ENCODE measurements at regions not wholly inside any gene's neighbourhood (a gene's known extent, or its start where the extent isn't known, plus 50 kb on each side); places are given as distances from the start of the nearest gene placed in this dataset.

GRCh38 chr1:29517251-29518086 is 281.1 kb downstream of the PTPRU start:
- Histone ChIP-seq H3K4me2 (ENCODE audit: low read length) (no peak overlapping the region), H3K27me3 (ENCODE audit: insufficient read depth, low read length) (no peaks in the 10 kb centered on the region), H3K9ac (ENCODE audit: low read length) (no peak overlapping the region), H3K4me3 (ENCODE audit: insufficient read depth, low read depth, low read length) (no peak overlapping the region), H3K4me1 (ENCODE audit: insufficient read depth, low read length) (no peaks in the 10 kb centered on the region), H3K27ac (ENCODE audit: low read depth, low read length) (no peak overlapping the region), H3K9me3 (ENCODE audit: insufficient read depth, low read depth, low read length) (no peaks in the 10 kb centered on the region), H4K20me1 (ENCODE audit: insufficient read depth, low read length) (no peaks in the 10 kb centered on the region), H2AFZ (ENCODE audit: low read depth, low read length) (no peak overlapping the region), H3K36me3 (ENCODE audit: insufficient read depth, low read length) (no peaks in the 10 kb centered on the region), H3K79me2 (ENCODE audit: insufficient read depth, low read length) (no peaks in the 10 kb centered on the region)
- peak overlapping the region; percentile 7 for H3K27ac Mint-ChIP-seq (ENCODE audit: unreplicated experiment)
- peaks cover 6% of the 10 kb centered on the region for H3K9me3 Mint-ChIP-seq (ENCODE audit: unreplicated experiment)
- TF ChIP-seq EZH2 (IDR thresholded peaks at IDR 0.05; ENCODE audit: insufficient read depth, low read length), result no peak
- no peak for TF ChIP-seq CTCF (IDR thresholded peaks at IDR 0.05; ENCODE audit: insufficient read depth, low read depth, low read length)
- no peaks in the 10 kb centered on the region for H3K4me1 Mint-ChIP-seq (ENCODE audit: low read depth, unreplicated experiment)
- peaks cover 57% of the 10 kb centered on the region for H3K27me3 Mint-ChIP-seq (ENCODE audit: low read depth, unreplicated experiment)
- no peak overlapping the region for H3K4me3 Mint-ChIP-seq (ENCODE audit: unreplicated experiment)
- H3K36me3 Mint-ChIP-seq (ENCODE audit: low read depth, unreplicated experiment), result no peaks in the 10 kb centered on the region
- no peak for FAIRE-seq
- DNase-seq (ENCODE audit: low read depth), result no peak

- no peak overlapping the region for H3K9ac ChIP-seq (ENCODE audit: low read length)
- no peaks in the 10 kb centered on the region for H4K20me1 ChIP-seq (ENCODE audit: insufficient read depth, low read length)
- no peak for TF ChIP-seq EZH2 (IDR thresholded peaks at IDR 0.05; ENCODE audit: insufficient read depth, low read length)
- no peak for TF ChIP-seq CTCF (IDR thresholded peaks at IDR 0.05; ENCODE audit: insufficient read depth, low read depth, low read length)
- DNase-seq (ENCODE audit: low read depth) (no peak), FAIRE-seq (no peak)
- Mint-ChIP-seq H3K4me1 (ENCODE audit: low read depth, unreplicated experiment) (no peaks in the 10 kb centered on the region), H3K36me3 (ENCODE audit: low read depth, unreplicated experiment) (no peaks in the 10 kb centered on the region), H3K27me3 (ENCODE audit: low read depth, unreplicated experiment) (peaks cover 55% of the 10 kb centered on the region), H3K4me3 (ENCODE audit: unreplicated experiment) (no peak overlapping the region), H3K27ac (ENCODE audit: unreplicated experiment) (no peak overlapping the region), H3K9me3 (ENCODE audit: unreplicated experiment) (peaks cover 6% of the 10 kb centered on the region)
- peaks cover 1% of the 10 kb centered on the region for H3K27me3 ChIP-seq (ENCODE audit: insufficient read depth, low read length)
- H3K79me2 ChIP-seq (ENCODE audit: insufficient read depth, low read length), result no peaks in the 10 kb centered on the region
- no peak overlapping the region for H2AFZ ChIP-seq (ENCODE audit: low read depth, low read length)
- no peaks in the 10 kb centered on the region for H3K36me3 ChIP-seq (ENCODE audit: insufficient read depth, low read length)
- no peaks in the 10 kb centered on the region for H3K4me1 ChIP-seq (ENCODE audit: insufficient read depth, low read length)
- H3K9me3 ChIP-seq (ENCODE audit: insufficient read depth, low read depth, low read length), result no peaks in the 10 kb centered on the region
- no peak overlapping the region for H3K4me3 ChIP-seq (ENCODE audit: insufficient read depth, low read depth, low read length)
- H3K27ac ChIP-seq (ENCODE audit: low read depth, low read length), result no peak overlapping the region
- H3K4me2 ChIP-seq (ENCODE audit: low read length), result no peak overlapping the region
These were observed 279.9 kb downstream of the PTPRU start for GRCh38 chr1:29516063-29516820.
